Transverse colon (tissue), 3 donors: ENCODE measurements at regions not wholly inside any gene's neighbourhood (a gene's known extent, or its start where the extent isn't known, plus 50 kb on each side); places are given as distances from the start of the nearest gene placed in this dataset.

Experiments
- CTCF ChIP-seq, 5 experiments: fragments of 200-600 bp in 3 of 5; fragments of 450-650 bp in 2 of 5; sonication (generic) in 3 of 5; IDR thresholded peaks; 1 replicate in 2 of 5; 2 replicates in 3 of 5; pipeline ENCODE4 v1.5.1; 2016 to 2017; ENCODE audit warnings: antibody characterized with exemption in 5 of 5, inconsistent platforms in 3 of 5, mild to moderate bottlenecking in 2 of 5, moderate library complexity in 1 of 5
- EP300 ChIP-seq: sonication (generic); formaldehyde crosslinking; IDR thresholded peaks from one replicate; pipeline ENCODE4 v1.6.1; 2017; ENCODE audit warnings: antibody characterized with exemption, low read depth
- POLR2A ChIP-seq: fragments of 450-650 bp; IDR thresholded peaks from one replicate; pipeline ENCODE4 v1.6.1; 2016; ENCODE audit warnings: antibody characterized with exemption, mild to moderate bottlenecking, moderate library complexity

GRCh38 chr2:226185616-226186211, 613.9 kb downstream of the IRS1 start:
- no peak for TF ChIP-seq CTCF (IDR thresholded peaks at IDR 0.05)
- peak; percentile 19 for TF ChIP-seq EP300
- no peak for TF ChIP-seq POLR2A
